ENCODE measurements at regions not wholly inside any gene's neighbourhood (a gene's known extent, or its start where the extent isn't known, plus 50 kb on each side); places are given as distances from the start of the nearest gene placed in this dataset.
"Not testable (repeated sequence)": the region's sequence is repeated elsewhere in the genome, so short reads cannot be mapped to it uniquely, and the experiment has no call there.

DNA sequence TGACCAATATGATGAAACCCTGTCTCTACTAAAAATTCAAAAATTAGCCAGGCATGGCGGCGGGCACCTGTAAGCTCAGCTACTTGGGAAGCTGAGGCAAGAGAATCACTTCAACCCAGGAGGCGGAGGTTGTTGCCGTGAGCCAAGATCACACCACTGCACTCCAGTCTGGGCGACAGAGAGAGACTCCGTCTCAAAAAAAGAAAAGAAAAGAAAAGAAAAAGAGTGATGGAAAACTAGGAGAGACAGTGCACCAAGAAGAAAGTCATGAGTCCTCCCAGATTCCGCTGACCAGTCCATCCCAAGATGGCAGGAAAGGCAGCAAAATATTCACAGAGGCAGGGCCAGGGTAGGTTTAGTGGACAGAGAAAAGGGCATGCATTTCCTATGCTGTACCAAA is 226.9 kb downstream of the ASMT start:
- no peaks in the 10 kb centered on the region for H3K27me3 ChIP-seq (ENCODE audit: low read depth)
- ATAC-seq (no peak), DNase-seq (no peak)
- no peaks in the 10 kb centered on the region for H3K36me3 ChIP-seq
- peaks cover 4% of the 10 kb centered on the region for H3K9me3 ChIP-seq
- H3K27ac ChIP-seq = no peak overlapping the region
- intact Hi-C loops (cut with DNase I) = no loop called here
- no peak overlapping the region for H3K4me3 ChIP-seq
- TF ChIP-seq, protein P1, sequence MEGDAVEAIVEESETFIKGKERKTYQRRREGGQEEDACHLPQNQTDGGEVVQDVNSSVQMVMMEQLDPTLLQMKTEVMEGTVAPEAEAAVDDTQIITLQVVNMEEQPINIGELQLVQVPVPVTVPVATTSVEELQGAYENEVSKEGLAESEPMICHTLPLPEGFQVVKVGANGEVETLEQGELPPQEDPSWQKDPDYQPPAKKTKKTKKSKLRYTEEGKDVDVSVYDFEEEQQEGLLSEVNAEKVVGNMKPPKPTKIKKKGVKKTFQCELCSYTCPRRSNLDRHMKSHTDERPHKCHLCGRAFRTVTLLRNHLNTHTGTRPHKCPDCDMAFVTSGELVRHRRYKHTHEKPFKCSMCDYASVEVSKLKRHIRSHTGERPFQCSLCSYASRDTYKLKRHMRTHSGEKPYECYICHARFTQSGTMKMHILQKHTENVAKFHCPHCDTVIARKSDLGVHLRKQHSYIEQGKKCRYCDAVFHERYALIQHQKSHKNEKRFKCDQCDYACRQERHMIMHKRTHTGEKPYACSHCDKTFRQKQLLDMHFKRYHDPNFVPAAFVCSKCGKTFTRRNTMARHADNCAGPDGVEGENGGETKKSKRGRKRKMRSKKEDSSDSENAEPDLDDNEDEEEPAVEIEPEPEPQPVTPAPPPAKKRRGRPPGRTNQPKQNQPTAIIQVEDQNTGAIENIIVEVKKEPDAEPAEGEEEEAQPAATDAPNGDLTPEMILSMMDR (IDR thresholded peaks at IDR 0.05) = no peak
- no peaks in the 10 kb centered on the region for H3K4me1 ChIP-seq

DNA sequence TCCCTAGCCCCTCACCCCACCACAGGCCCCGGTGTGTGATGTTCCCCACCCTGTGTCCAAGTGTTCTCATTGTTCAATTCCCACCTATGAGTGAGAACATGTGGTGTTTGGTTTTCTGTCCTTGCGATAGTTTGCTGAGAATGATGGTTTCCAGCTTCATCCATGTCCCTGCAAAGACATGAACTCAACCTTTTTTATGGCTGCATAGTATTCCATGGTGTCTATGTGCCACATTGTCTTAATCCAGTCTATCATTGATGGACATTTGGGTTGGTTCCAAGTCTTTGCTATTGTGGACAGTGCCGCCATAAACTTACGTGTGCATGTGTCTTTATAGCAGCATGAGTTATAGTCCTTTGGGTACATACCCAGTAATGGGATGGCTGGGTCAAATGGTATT is 232.1 kb downstream of the ASMT start:
- DNase-seq; H3K36me3 ChIP-seq; H3K4me1 ChIP-seq; H3K27ac ChIP-seq; H3K9me3 ChIP-seq; intact Hi-C loops (cut with DNase I); H3K27me3 ChIP-seq (ENCODE audit: low read depth); H3K4me3 ChIP-seq; ATAC-seq: not testable (repeated sequence)

DNA sequence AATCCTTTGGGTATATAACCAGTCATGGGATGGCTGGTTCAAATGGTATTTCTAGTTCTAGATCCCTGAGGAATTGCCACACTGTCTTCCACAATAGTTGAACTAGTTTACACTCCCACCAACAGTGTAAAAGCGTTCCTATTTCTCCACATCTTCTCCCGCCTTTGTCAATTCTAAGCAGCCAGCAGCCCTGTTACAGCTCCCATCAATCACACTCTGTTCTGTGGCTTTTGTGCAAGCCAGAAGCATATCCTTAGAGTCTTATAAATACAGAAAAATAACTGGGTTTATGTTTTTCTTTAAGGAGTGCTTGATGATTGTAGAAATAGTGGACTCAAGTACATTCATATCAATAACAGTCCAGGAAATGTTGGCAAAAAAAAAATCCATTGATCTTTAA is 232.9 kb downstream of the ASMT start:
- intact Hi-C loops (cut with DNase I); H3K27me3 ChIP-seq (ENCODE audit: low read depth); H3K9me3 ChIP-seq; DNase-seq; H3K4me1 ChIP-seq; H3K27ac ChIP-seq; H3K4me3 ChIP-seq; ATAC-seq; H3K36me3 ChIP-seq: not testable (repeated sequence)

DNA sequence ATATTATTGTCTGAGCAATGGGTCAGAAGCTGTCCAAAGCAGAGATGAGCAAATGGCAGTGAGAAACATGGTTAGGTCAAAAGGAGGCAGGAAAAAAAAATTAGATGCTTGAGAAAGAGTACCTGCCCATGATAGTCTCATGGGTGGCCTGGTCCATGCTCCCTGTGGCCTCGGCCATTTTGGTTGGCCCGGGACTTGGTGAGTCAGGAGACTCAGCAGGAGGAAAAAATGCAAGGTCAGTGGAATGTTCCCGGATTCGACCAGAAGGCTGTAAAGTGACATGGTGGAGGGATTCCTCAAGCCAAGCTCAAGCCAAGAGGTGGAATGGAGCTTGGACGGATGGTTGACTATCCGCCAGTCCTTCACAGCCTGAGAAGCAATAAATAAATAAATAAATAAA is 236.7 kb downstream of the ASMT start:
- TF ChIP-seq, protein P1 (IDR thresholded peaks at IDR 0.05) = no peak
- H3K9me3 ChIP-seq = no peaks in the 10 kb centered on the region
- intact Hi-C loops (cut with DNase I) = no loop called here
- no peaks in the 10 kb centered on the region for H3K36me3 ChIP-seq
- H3K4me3 ChIP-seq = no peak overlapping the region
- H3K27ac ChIP-seq = no peak overlapping the region
- DNase-seq = no peak
- no peaks in the 10 kb centered on the region for H3K27me3 ChIP-seq (ENCODE audit: low read depth)
- ATAC-seq = no peak
- H3K4me1 ChIP-seq = no peaks in the 10 kb centered on the region

DNA sequence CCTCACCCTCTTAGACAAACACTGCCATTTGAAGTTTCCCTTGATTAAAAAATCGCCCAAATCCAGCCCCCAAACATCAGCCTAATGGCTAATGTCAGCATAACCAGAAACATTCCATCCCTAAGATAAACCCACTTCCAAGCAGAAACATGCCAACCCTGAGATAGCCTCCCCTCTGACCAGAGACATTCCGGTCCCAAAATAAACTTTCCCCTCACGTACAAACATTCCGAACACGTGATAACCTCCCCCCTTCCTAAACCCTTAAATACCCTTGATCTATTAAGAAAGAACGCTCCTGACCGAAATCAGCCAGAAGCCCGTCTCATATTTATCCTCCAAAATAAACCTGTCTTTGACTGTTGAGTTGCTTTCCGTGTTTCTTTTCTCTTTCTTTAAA is 237.2 kb downstream of the ASMT start:
- Histone ChIP-seq H3K27ac (no peak overlapping the region), H3K9me3 (no peaks in the 10 kb centered on the region), H3K27me3 (ENCODE audit: low read depth) (no peaks in the 10 kb centered on the region), H3K4me3 (no peak overlapping the region), H3K36me3 (no peaks in the 10 kb centered on the region), H3K4me1 (no peaks in the 10 kb centered on the region)
- TF ChIP-seq, protein P1 (IDR thresholded peaks at IDR 0.05) = no peak
- DNase-seq = no peak
- intact Hi-C loops (cut with DNase I) = no loop called here
- ATAC-seq = no peak

DNA sequence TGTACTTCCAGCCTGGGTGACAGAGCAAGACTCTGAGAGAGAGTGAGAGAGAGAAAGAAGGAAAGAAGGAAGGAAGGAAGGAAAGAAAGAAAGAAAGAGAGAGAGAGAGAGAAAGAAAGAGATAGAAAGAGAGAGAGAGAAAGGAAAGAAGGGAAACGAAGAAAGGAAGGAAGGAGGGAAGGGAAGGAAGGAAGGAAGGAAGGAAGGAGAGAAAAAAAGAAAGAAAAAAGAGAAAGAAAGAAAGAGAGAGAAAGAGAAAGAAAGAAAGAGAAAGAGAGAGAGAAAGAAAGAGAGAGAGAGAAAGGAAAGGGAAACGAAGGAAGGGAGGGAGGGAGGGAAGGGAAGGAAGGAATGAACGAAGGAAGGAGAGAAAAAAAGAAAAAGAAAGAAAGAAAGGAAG is 238.6 kb downstream of the ASMT start:
- Histone ChIP-seq H3K4me3 (no peak overlapping the region), H3K9me3 (no peaks in the 10 kb centered on the region), H3K36me3 (no peaks in the 10 kb centered on the region), H3K27me3 (ENCODE audit: low read depth) (no peaks in the 10 kb centered on the region), H3K27ac (no peak overlapping the region), H3K4me1 (no peaks in the 10 kb centered on the region)
- TF ChIP-seq, protein P1 (IDR thresholded peaks at IDR 0.05) = no peak
- intact Hi-C loops (cut with DNase I) = no loop called here
- DNase-seq (no peak), ATAC-seq (no peak)

DNA sequence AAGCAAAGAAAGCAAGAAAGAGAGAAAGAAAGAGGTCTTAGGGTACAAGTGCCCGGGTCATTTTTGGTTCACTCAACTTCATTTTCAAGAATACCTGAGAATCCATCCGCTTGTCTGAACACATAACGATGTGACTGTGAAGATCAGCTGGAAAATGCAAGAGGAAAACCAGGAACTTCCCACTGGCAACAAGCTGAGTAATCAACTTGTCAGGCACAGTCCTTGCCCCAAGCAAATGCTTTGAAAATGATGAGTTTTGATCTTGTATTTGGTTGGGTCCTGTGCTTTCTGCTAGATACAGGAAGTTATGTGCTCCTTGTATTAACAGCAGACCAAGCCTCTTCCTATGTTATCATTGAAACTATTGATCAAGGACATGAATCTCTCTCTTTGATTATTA is 239.1 kb downstream of the ASMT start:
- no peak overlapping the region for H3K27ac ChIP-seq
- H3K4me3 ChIP-seq = no peak overlapping the region
- DNase-seq (no peak), ATAC-seq (no peak)
- no peaks in the 10 kb centered on the region for H3K9me3 ChIP-seq
- H3K4me1 ChIP-seq = no peaks in the 10 kb centered on the region
- H3K36me3 ChIP-seq = no peaks in the 10 kb centered on the region
- intact Hi-C loops (cut with DNase I) = no loop called here
- TF ChIP-seq, protein P1 (IDR thresholded peaks at IDR 0.05) = no peak
- no peaks in the 10 kb centered on the region for H3K27me3 ChIP-seq (ENCODE audit: low read depth)

DNA sequence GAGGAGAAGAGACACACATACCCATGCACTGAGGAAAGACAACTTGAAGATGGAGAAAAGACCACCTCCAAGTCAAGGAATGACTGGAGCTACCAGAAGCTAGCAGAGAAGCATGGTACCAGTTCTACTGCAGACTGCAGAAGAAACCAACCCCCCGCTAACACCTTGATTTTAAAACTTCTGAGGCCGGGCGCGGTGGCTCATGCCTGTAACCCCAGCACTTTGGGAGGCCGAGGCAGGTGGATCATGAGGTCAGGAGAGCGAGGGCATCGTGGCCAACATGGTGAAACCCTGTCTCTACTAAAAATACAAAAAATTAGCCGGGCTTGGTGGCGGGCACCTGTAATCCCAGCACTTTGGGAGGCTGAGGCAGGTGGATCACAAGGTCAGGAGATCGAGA is 240.0 kb downstream of the ASMT start:
- H3K27me3 ChIP-seq (ENCODE audit: low read depth); intact Hi-C loops (cut with DNase I); H3K36me3 ChIP-seq; DNase-seq; H3K4me3 ChIP-seq; H3K4me1 ChIP-seq; H3K9me3 ChIP-seq; H3K27ac ChIP-seq; ATAC-seq: not testable (repeated sequence)

DNA sequence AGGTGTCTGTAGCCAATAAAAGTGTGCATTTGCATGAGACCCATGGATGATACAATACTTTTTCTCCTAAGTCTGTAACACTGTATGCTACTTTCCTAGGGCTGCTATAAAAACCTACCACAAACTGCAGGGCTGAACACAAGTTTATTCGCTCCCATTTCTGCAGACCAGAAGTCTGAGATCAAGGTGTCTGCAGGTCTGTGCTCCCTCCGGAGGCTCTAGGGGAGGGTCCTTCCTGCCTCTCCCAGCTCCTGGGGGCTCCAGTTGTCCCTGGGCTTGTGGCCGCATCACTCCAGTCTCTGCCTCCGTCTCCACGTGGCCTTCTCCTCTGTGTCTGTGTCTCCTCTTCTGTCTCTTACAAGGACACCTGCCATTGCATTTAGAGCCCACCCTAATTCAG is 244.4 kb downstream of the ASMT start:
- ATAC-seq; intact Hi-C loops (cut with DNase I); H3K27me3 ChIP-seq (ENCODE audit: low read depth); H3K36me3 ChIP-seq; H3K4me1 ChIP-seq; H3K4me3 ChIP-seq; H3K27ac ChIP-seq; H3K9me3 ChIP-seq; DNase-seq: not testable (repeated sequence)

Data from lower lobe of right lung (tissue), 2 donors.